Lower leg skin (tissue), 3 donors: ENCODE measurements at regions not wholly inside any gene's neighbourhood (a gene's known extent, or its start where the extent isn't known, plus 50 kb on each side); places are given as distances from the start of the nearest gene placed in this dataset.

Source experiments
- CTCF ChIP-seq, 3 donors: fragments of 450-650 bp; IDR thresholded peaks; one replicate each; pipeline ENCODE4 v1.5.1; 2016; ENCODE audit warnings: antibody characterized with exemption in 3 of 3, mild to moderate bottlenecking in 3 of 3, moderate library complexity in 2 of 3
- POLR2A ChIP-seq, 2 donors: fragments of 450-650 bp; IDR thresholded peaks; one replicate each; pipeline ENCODE4 v1.6.1; 2016 to 2017; ENCODE audit warnings: antibody characterized with exemption in 2 of 2, mild to moderate bottlenecking in 1 of 2, moderate library complexity in 1 of 2

- TF ChIP-seq POLR2A (IDR thresholded peaks at IDR 0.05) (no peak), CTCF (IDR thresholded peaks at IDR 0.05) (no peak)
These were observed 122.7 kb upstream of the TJP1 start for GRCh38 chr15:29944925-29945324.
